Prostate gland (tissue), 2 donors: ENCODE measurements at regions not wholly inside any gene's neighbourhood (a gene's known extent, or its start where the extent isn't known, plus 50 kb on each side); places are given as distances from the start of the nearest gene placed in this dataset.

Experiments used
- CTCF ChIP-seq, 4 experiments: fragments of 200-600 bp in 2 of 4; fragments of 450-650 bp in 2 of 4; sonication (generic) in 2 of 4; IDR thresholded peaks; 1 replicate in 3 of 4; 2 replicates in 1 of 4; pipeline ENCODE4 v1.5.1; 2016 to 2019; ENCODE audit warnings: antibody characterized with exemption in 4 of 4, mild to moderate bottlenecking in 2 of 4, moderate library complexity in 2 of 4
- POLR2A ChIP-seq: fragments of 450-650 bp; IDR thresholded peaks from one replicate; pipeline ENCODE4 v1.6.1; 2016; ENCODE audit warnings: antibody characterized with exemption, mild to moderate bottlenecking

- TF ChIP-seq CTCF (IDR thresholded peaks at IDR 0.05) (no peak), POLR2A (no peak)
Measured at GRCh38 chr11:11077898-11078297, 220.0 kb upstream of the ZBED5 start.
